Peyer's patch (tissue), 4 donors: ENCODE measurements at regions not wholly inside any gene's neighbourhood (a gene's known extent, or its start where the extent isn't known, plus 50 kb on each side); places are given as distances from the start of the nearest gene placed in this dataset.

Experiments used
- CTCF ChIP-seq, 6 experiments: fragments of 450-650 bp in 4 of 6; fragments of 200-600 bp in 2 of 6; sonication (generic) in 1 of 6; IDR thresholded peaks; one replicate each; pipeline ENCODE4 v1.5.1; 2017 to 2019; ENCODE audit warnings: antibody characterized with exemption in 6 of 6, mild to moderate bottlenecking in 3 of 6, moderate library complexity in 1 of 6
- POLR2A ChIP-seq, 2 donors: fragments of 450-650 bp; IDR thresholded peaks; one replicate each; pipeline ENCODE4 v1.5.1; 2017; ENCODE audit warnings: antibody characterized with exemption in 2 of 2, mild to moderate bottlenecking in 2 of 2, moderate library complexity in 2 of 2

GRCh38 chr1:96355961-96356360, 365.6 kb upstream of the PTBP2 start:
- TF ChIP-seq CTCF (IDR thresholded peaks at IDR 0.05) (no peak), POLR2A (IDR thresholded peaks at IDR 0.05) (no peak)
